ENCODE measurements at regions not wholly inside any gene's neighbourhood (a gene's known extent, or its start where the extent isn't known, plus 50 kb on each side); places are given as distances from the start of the nearest gene placed in this dataset.

DNA sequence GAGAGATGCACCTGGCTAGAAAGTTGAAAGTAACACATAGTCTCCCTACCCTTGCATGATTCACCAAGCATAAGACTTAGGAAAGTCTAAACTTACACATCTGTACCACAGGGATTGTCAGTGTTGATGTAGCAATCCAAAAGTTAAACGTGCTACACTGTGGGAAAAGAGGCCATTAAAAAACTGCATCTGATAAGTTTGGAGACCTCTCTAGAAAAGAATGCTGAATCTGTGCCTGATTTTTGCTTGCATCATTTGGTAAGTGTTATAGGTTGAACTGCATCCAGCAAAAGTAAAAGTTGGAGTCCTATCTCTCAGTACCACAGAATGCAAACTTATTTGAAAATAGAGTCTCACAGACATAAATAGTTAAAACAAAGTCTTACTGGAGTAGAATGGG lies 126.6 kb downstream of the SLC6A15 start:
- no peaks in the 10 kb centered on the region for H3K36me3 Mint-ChIP-seq (ENCODE audit: insufficient read depth)
- H3K27ac Mint-ChIP-seq = no peak overlapping the region
- no peak overlapping the region for H3K4me3 Mint-ChIP-seq (ENCODE audit: low read depth)
- no peaks in the 10 kb centered on the region for H3K4me1 Mint-ChIP-seq (ENCODE audit: low read depth)
- H3K27me3 Mint-ChIP-seq = no peaks in the 10 kb centered on the region
- H3K9me3 Mint-ChIP-seq (ENCODE audit: low read depth) = no peaks in the 10 kb centered on the region
- DNase-seq (ENCODE audit: low spot score, unreplicated experiment) = no peak
- TF ChIP-seq, protein P1, sequence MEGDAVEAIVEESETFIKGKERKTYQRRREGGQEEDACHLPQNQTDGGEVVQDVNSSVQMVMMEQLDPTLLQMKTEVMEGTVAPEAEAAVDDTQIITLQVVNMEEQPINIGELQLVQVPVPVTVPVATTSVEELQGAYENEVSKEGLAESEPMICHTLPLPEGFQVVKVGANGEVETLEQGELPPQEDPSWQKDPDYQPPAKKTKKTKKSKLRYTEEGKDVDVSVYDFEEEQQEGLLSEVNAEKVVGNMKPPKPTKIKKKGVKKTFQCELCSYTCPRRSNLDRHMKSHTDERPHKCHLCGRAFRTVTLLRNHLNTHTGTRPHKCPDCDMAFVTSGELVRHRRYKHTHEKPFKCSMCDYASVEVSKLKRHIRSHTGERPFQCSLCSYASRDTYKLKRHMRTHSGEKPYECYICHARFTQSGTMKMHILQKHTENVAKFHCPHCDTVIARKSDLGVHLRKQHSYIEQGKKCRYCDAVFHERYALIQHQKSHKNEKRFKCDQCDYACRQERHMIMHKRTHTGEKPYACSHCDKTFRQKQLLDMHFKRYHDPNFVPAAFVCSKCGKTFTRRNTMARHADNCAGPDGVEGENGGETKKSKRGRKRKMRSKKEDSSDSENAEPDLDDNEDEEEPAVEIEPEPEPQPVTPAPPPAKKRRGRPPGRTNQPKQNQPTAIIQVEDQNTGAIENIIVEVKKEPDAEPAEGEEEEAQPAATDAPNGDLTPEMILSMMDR (IDR thresholded peaks at IDR 0.05; ENCODE audit: unreplicated experiment) = no peak

DNA sequence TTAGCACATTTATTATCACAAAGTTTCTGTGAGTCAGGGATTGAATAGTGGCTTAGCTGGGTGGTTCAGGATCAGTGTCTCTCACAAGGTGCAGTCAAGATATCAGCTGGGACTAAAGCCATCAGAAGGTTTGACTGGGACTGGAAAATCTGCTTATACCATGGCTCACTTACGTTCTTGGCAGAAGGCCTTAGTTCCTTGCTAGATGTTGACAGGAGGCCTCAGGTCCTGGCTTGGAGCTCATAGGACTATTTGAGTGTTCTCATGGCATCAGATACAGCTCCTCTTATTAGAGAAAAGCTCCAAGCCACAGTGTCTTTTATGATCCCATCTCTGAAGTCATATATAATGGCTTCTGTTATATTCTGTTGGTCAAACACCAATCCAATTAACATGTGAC lies 127.3 kb downstream of the SLC6A15 start:
- H3K9me3 Mint-ChIP-seq (ENCODE audit: low read depth) = no peaks in the 10 kb centered on the region
- no peak overlapping the region for H3K27ac Mint-ChIP-seq

DNA sequence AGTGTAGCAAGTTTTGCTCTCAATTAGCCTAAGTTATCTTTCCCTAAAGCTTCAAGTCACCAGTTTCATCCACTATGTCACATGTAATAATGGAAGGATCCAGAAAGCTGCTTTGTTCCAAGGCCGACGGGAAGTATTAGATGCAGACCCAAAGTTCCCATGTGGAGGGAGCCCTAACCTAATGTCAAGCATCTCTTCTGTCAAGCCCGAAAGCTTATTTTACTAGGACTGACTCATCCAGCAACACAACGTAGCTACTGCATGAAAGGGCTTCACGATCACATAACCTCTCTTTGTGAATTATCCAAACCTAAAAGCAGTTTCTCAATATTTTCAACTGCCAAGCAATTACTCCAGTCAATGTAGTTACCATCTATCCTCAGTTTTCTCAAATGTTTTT lies 133.4 kb downstream of the SLC6A15 start:
- Mint-ChIP-seq H3K9me3 (ENCODE audit: low read depth) (no peaks in the 10 kb centered on the region), H3K4me1 (ENCODE audit: low read depth) (peaks cover 5% of the 10 kb centered on the region), H3K27me3 (no peaks in the 10 kb centered on the region), H3K36me3 (ENCODE audit: insufficient read depth) (no peaks in the 10 kb centered on the region), H3K27ac (no peak overlapping the region), H3K4me3 (ENCODE audit: low read depth) (no peak overlapping the region)
- no peak for DNase-seq (ENCODE audit: low spot score, unreplicated experiment)
- TF ChIP-seq, protein P1 (IDR thresholded peaks at IDR 0.05; ENCODE audit: unreplicated experiment) = no peak

More for the DNA sequence above, 127.3 kb downstream of the SLC6A15 start:
- no peak overlapping the region for H3K4me3 Mint-ChIP-seq (ENCODE audit: low read depth)
- no peak for DNase-seq (ENCODE audit: low spot score, unreplicated experiment)
- TF ChIP-seq, protein P1 (IDR thresholded peaks at IDR 0.05; ENCODE audit: unreplicated experiment) = no peak
- H3K36me3 Mint-ChIP-seq (ENCODE audit: insufficient read depth) = no peaks in the 10 kb centered on the region
- H3K4me1 Mint-ChIP-seq (ENCODE audit: low read depth) = no peaks in the 10 kb centered on the region
- H3K27me3 Mint-ChIP-seq = no peaks in the 10 kb centered on the region

DNA sequence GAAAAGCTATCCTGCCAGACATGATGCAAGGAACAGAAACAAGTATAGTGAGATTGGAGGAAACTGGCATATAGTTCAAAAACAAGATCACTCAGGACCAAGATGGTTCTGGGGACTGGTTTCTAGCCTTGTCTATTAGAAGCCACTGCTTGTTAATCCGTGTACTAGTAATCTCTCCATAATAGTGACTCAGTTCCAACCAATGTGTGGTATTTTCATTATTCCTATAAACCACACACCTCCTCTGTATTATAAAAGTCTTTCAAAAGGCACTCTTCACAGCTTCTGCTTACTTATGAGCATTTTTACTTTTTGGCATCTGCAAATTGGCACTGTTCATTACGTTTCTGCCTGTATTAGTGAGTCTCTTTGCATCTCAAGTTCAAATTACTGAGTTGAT lies 140.3 kb downstream of the SLC6A15 start:
- Mint-ChIP-seq H3K9me3 (ENCODE audit: low read depth) (no peaks in the 10 kb centered on the region), H3K4me3 (ENCODE audit: low read depth) (no peak overlapping the region), H3K27me3 (no peaks in the 10 kb centered on the region), H3K27ac (no peak overlapping the region), H3K4me1 (ENCODE audit: low read depth) (no peaks in the 10 kb centered on the region), H3K36me3 (ENCODE audit: insufficient read depth) (no peaks in the 10 kb centered on the region)
- no peak for DNase-seq (ENCODE audit: low spot score, unreplicated experiment)
- TF ChIP-seq, protein P1 (IDR thresholded peaks at IDR 0.05; ENCODE audit: unreplicated experiment) = no peak

DNA sequence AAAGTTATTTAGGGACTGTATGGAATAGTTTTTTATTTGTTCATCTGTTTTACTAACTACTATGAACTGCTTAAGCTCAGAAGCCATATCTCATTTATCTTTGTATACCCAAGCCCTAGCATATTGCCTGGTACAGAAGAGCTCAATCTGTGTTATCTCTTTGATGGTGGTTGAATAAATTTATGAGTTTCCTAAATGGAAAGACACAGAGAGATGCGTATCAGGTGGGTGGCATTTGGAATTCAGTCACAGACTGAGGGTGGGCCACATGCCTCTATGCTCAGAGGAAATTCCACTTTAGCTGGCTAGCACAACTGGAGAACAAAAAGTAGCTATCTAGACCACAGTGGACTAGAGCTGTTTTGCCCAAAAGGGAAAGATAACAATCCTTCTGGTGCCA lies 145.5 kb downstream of the SLC6A15 start:
- TF ChIP-seq, protein P1 (IDR thresholded peaks at IDR 0.05; ENCODE audit: unreplicated experiment) = no peak
- Mint-ChIP-seq H3K27me3 (no peaks in the 10 kb centered on the region), H3K9me3 (ENCODE audit: low read depth) (no peaks in the 10 kb centered on the region), H3K4me3 (ENCODE audit: low read depth) (no peak overlapping the region), H3K27ac (no peak overlapping the region), H3K36me3 (ENCODE audit: insufficient read depth) (no peaks in the 10 kb centered on the region), H3K4me1 (ENCODE audit: low read depth) (no peaks in the 10 kb centered on the region)
- DNase-seq (ENCODE audit: low spot score, unreplicated experiment) = no peak

Measured in progenitor cell of endocrine pancreas (in vitro differentiated cells).